ENCODE measurements at regions not wholly inside any gene's neighbourhood (a gene's known extent, or its start where the extent isn't known, plus 50 kb on each side); places are given as distances from the start of the nearest gene placed in this dataset.

DNA sequence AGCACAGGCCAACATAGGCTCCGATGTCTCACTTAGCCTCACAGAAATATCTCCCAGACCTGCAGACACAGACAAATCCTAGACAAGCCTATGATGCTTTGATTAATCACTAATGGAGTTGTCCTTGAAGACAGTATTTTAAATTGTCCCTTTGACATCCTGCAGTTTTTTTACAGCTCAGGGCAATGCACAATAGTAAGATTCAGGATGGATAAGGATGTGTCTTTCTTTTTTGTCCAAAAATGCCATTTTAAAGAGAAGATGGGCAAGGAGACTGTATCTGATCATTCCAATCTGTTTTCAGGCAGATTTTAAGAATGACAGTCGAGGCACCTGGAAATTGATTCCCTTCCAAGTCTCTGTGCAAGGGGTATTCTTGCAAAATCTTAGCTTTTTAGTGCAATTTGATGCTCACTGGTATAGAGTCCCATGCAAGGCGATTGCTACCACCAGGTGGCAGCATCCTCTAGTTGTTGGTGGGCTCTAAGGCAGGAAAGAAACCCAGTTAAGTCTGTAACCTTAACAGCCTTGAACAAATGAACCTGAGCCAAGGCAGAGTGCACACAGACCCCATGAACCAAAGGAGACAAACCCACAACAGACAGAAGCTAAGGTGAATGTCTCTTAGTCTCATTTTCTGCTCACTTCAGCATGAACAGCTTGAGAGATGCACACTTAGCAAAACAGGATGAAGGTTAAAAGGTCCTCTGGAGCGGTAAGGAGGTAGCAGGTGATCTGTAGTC, 51.2 kb upstream of the MINAR1 start:
- TF ChIP-seq, protein P1, sequence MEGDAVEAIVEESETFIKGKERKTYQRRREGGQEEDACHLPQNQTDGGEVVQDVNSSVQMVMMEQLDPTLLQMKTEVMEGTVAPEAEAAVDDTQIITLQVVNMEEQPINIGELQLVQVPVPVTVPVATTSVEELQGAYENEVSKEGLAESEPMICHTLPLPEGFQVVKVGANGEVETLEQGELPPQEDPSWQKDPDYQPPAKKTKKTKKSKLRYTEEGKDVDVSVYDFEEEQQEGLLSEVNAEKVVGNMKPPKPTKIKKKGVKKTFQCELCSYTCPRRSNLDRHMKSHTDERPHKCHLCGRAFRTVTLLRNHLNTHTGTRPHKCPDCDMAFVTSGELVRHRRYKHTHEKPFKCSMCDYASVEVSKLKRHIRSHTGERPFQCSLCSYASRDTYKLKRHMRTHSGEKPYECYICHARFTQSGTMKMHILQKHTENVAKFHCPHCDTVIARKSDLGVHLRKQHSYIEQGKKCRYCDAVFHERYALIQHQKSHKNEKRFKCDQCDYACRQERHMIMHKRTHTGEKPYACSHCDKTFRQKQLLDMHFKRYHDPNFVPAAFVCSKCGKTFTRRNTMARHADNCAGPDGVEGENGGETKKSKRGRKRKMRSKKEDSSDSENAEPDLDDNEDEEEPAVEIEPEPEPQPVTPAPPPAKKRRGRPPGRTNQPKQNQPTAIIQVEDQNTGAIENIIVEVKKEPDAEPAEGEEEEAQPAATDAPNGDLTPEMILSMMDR (IDR thresholded peaks at IDR 0.05; ENCODE audit: poor library complexity, severe bottlenecking) = peak; percentile 96
- peak; percentile 98 for TF ChIP-seq RAD21 (conservative IDR thresholded peaks at IDR 0.05)
- no peak for TF ChIP-seq EZH2 (IDR thresholded peaks at IDR 0.05; ENCODE audit: borderline replicate concordance, insufficient read depth, low read length, poor library complexity, severe bottlenecking)
- TF ChIP-seq MXI1 (conservative IDR thresholded peaks at IDR 0.05; ENCODE audit: poor library complexity, severe bottlenecking) = no peak
- no peak for TF ChIP-seq EP300 (conservative IDR thresholded peaks at IDR 0.05; ENCODE audit: poor library complexity, severe bottlenecking)
- no peak for TF ChIP-seq TAF1 (IDR thresholded peaks at IDR 0.05; ENCODE audit: low read depth)
- TF ChIP-seq, protein P2, sequence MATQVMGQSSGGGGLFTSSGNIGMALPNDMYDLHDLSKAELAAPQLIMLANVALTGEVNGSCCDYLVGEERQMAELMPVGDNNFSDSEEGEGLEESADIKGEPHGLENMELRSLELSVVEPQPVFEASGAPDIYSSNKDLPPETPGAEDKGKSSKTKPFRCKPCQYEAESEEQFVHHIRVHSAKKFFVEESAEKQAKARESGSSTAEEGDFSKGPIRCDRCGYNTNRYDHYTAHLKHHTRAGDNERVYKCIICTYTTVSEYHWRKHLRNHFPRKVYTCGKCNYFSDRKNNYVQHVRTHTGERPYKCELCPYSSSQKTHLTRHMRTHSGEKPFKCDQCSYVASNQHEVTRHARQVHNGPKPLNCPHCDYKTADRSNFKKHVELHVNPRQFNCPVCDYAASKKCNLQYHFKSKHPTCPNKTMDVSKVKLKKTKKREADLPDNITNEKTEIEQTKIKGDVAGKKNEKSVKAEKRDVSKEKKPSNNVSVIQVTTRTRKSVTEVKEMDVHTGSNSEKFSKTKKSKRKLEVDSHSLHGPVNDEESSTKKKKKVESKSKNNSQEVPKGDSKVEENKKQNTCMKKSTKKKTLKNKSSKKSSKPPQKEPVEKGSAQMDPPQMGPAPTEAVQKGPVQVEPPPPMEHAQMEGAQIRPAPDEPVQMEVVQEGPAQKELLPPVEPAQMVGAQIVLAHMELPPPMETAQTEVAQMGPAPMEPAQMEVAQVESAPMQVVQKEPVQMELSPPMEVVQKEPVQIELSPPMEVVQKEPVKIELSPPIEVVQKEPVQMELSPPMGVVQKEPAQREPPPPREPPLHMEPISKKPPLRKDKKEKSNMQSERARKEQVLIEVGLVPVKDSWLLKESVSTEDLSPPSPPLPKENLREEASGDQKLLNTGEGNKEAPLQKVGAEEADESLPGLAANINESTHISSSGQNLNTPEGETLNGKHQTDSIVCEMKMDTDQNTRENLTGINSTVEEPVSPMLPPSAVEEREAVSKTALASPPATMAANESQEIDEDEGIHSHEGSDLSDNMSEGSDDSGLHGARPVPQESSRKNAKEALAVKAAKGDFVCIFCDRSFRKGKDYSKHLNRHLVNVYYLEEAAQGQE (IDR thresholded peaks at IDR 0.05; ENCODE audit: borderline replicate concordance) = no peak
